22Rv1 (cell line): ENCODE measurements at regions not wholly inside any gene's neighbourhood (a gene's known extent, or its start where the extent isn't known, plus 50 kb on each side); places are given as distances from the start of the nearest gene placed in this dataset.

ENCODE experiments used
- CTCF ChIP-seq: fragments of 450-650 bp; IDR thresholded peaks from 2 replicates; pipeline ENCODE4 v1.5.1; 2017; ENCODE audit warnings: mild to moderate bottlenecking
- ZFX ChIP-seq: fragments of 450-650 bp; IDR thresholded peaks from 2 replicates; pipeline ENCODE4 v1.6.1; 2017; ENCODE audit warnings: antibody characterized with exemption, borderline replicate concordance

DNA sequence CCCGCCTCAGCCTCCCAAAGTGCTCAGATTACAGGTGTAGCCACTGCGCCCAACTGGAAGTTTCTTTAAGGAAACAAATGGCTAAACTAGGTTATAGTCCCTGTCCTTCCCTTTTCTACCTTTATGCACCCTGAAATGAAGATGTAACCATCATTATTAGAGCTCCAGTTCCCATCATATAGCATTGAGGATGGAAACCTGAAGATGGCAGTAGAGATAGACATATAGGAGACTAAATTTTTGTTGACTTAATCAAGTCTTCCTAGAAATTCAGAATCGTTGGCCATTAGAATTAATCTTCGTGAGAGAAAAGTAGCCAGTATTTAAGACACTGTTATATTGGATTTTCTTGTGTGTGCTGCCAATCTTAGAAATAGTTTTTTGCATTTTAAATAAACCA, 1016.3 kb upstream of the NCAM2 start:
- TF ChIP-seq CTCF (peak; percentile 20; the same call in 1 of the 2 replicates), ZFX (no peak)
